ENCODE measurements at regions not wholly inside any gene's neighbourhood (a gene's known extent, or its start where the extent isn't known, plus 50 kb on each side); places are given as distances from the start of the nearest gene placed in this dataset.
"Not testable (repeated sequence)": the region's sequence is repeated elsewhere in the genome, so short reads cannot be mapped to it uniquely, and the experiment has no call there.

DNA sequence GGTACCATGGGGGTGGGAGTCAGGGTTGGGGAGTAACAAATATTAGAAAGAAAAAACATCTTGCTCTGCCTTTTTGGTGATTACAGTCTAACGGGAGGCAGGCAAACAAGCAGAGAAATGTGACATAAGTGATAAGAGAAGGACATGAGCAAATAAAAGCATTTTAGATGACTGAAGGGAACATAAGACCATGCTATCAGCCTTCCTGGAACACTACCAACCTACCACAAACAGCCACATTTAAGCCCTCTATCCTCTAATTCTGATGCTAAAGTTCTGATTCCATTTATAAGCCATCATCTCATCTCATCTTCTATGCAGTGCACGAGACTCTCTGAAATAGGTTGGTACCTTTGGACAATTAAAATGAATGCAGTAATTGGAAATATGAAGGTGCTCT, 243.4 kb upstream of the P2RY1 start:
- TF ChIP-seq, protein P1, sequence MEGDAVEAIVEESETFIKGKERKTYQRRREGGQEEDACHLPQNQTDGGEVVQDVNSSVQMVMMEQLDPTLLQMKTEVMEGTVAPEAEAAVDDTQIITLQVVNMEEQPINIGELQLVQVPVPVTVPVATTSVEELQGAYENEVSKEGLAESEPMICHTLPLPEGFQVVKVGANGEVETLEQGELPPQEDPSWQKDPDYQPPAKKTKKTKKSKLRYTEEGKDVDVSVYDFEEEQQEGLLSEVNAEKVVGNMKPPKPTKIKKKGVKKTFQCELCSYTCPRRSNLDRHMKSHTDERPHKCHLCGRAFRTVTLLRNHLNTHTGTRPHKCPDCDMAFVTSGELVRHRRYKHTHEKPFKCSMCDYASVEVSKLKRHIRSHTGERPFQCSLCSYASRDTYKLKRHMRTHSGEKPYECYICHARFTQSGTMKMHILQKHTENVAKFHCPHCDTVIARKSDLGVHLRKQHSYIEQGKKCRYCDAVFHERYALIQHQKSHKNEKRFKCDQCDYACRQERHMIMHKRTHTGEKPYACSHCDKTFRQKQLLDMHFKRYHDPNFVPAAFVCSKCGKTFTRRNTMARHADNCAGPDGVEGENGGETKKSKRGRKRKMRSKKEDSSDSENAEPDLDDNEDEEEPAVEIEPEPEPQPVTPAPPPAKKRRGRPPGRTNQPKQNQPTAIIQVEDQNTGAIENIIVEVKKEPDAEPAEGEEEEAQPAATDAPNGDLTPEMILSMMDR (IDR thresholded peaks at IDR 0.05; ENCODE audit: low read depth, low read length, missing control alignments): no peak
- Histone ChIP-seq H3K36me3 (replicated peaks) (no peaks in the 10 kb centered on the region), H3K27ac (no peak overlapping the region), H3K4me3 (ENCODE audit: low read depth, low read length) (no peak overlapping the region), H3K27me3 (replicated peaks) (no peaks in the 10 kb centered on the region)
- in situ Hi-C loops (cut with HindIII; ENCODE audit: low pct_ligation_motif_present, low sequenced_read_pairs): no loop called here
- DNase-seq: no peak

DNA sequence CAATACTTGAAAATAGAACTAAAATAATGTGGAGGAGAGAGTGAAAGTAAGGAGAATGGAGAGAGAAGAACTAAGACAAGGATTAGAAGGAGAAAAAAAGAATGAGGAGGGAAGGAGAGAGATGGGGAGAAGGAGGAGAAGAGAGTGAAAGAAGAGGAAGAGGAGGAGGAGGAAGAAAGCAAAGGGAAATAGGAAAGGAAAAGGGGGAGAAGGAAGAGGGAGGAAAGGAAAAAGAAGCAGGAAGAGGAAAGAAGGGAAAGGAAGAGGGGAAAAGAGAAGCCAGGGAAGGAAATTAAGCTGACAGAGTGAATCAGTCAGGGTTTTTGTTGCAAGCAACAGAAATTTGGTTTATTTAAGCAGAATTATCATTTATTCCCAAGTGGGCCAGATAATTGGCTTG, 241.7 kb upstream of the P2RY1 start:
- no peak overlapping the region for H3K27ac ChIP-seq
- TF ChIP-seq, protein P1 (IDR thresholded peaks at IDR 0.05; ENCODE audit: low read depth, low read length, missing control alignments): no peak
- no peaks in the 10 kb centered on the region for H3K36me3 ChIP-seq (replicated peaks)
- H3K4me3 ChIP-seq (ENCODE audit: low read depth, low read length): no peak overlapping the region
- in situ Hi-C loops (cut with HindIII; ENCODE audit: low pct_ligation_motif_present, low sequenced_read_pairs): no loop called here
- DNase-seq: no peak
- H3K27me3 ChIP-seq (replicated peaks): no peaks in the 10 kb centered on the region

DNA sequence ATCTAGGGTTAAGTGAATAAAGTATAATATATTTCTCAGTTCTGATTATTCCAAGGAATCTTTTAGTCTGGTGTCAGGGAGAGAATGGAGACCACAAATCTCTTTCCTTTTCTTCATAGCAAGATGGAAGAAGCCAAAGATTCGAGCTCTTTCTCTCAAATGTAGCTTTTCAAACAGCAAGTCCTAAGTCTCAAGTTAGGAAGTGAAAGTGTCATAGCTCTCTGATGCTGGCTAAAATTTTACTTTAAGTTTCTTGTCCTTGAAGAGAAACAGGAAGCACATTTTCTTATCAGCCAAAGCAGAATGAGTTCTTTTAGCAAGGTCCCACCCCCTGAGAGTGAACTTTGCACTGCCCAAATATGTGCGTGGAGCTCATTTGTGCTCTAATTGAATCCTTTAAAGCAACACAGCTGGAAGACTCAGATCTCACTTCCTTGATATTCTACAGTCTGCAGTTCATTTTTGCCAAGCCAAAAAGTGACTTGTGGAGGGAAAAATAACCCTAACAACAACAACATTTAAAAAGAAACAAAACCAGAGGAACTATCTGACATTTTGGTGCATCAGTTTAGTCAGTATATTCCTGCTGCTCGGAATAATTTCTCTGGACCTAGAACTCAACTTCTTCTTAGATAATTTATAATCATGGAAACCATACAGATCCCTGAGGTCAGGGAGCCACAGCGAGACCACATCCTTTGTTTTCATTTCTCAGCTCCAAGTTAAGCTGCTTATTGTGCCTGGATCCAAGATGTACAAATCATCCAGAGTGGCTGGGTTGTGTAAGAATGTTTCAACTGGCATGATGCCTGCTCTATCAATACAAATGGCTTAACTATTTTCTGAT, 238.7 kb upstream of the P2RY1 start:
- TF ChIP-seq, protein P1 (IDR thresholded peaks at IDR 0.05; ENCODE audit: low read depth, low read length, missing control alignments): no peak
- Histone ChIP-seq H3K4me3 (ENCODE audit: low read depth, low read length) (peak overlapping the region; percentile 26), H3K27ac (peak overlapping the region; percentile 74), H3K36me3 (replicated peaks) (no peaks in the 10 kb centered on the region), H3K27me3 (replicated peaks) (no peaks in the 10 kb centered on the region)
- DNase-seq: peak; percentile 89
- in situ Hi-C loops (cut with HindIII; ENCODE audit: low pct_ligation_motif_present, low sequenced_read_pairs): no loop called here

DNA sequence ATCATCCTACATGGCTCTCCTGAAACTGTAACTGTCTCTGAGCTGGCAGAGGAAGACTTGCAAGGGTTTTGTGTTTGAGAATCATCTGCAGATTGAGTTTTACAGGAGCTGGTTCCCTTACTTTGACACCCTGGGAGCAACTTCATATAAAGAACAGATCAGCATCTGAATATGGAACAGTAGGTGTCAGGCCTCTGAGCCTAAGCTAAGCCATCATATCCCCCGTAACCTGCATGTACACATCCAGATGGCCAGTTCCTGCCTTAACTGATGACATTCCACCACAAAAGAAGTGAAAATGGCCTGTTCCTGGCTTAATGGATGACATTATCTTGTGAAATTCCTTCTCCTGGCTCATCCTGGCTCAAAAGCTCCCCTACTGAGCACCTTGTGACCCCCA, 238.1 kb upstream of the P2RY1 start:
- H3K36me3 ChIP-seq (replicated peaks); H3K4me3 ChIP-seq (ENCODE audit: low read depth, low read length); DNase-seq; H3K27me3 ChIP-seq (replicated peaks); in situ Hi-C loops (cut with HindIII; ENCODE audit: low pct_ligation_motif_present, low sequenced_read_pairs): not testable (repeated sequence)
- peak overlapping the region; percentile 74 for H3K27ac ChIP-seq

DNA sequence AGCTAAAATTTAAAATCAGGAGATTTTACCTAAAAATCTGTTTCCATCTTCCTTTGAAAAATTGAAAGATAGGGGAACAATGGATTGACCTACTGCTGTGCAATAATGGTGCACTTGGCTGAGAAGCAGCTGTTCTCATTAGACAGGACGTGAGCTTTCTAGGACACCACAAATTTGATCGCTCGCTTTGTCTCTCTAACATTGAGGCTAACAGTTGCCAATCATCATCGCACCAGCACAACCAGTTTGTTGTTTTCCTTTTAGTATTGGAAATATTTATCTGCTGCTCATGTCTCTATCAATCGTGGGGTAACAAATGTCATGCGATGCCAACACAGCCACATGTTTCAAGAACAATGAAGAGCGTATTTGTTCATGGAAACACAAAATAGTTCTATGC, 228.8 kb upstream of the P2RY1 start:
- TF ChIP-seq, protein P1 (IDR thresholded peaks at IDR 0.05; ENCODE audit: low read depth, low read length, missing control alignments): no peak
- Histone ChIP-seq H3K4me3 (ENCODE audit: low read depth, low read length) (no peak overlapping the region), H3K36me3 (replicated peaks) (no peaks in the 10 kb centered on the region), H3K27me3 (replicated peaks) (no peaks in the 10 kb centered on the region), H3K27ac (no peak overlapping the region)
- DNase-seq: no peak
- in situ Hi-C loops (cut with HindIII; ENCODE audit: low pct_ligation_motif_present, low sequenced_read_pairs): no loop called here

DNA sequence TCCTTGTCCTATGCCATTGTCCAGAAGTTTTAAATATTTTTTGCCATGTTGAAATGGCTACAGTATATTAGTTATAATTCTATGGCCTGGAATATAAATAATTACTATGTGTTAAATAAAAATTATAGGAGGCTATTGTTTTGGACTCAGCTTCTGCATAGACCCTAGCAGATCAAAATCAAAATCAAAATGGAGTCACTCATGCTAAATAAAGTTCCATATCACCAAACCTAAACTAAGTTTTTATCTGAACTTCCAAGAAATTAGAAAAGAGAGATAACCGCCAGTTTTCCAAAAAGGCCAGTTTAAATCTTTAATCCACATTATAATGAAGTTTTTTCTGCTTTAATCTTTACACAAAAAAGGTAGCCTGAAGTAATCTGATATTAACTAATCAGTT, 227.8 kb upstream of the P2RY1 start:
- Histone ChIP-seq H3K27ac (no peak overlapping the region), H3K27me3 (replicated peaks) (no peaks in the 10 kb centered on the region), H3K36me3 (replicated peaks) (no peaks in the 10 kb centered on the region), H3K4me3 (ENCODE audit: low read depth, low read length) (no peak overlapping the region)
- TF ChIP-seq, protein P1 (IDR thresholded peaks at IDR 0.05; ENCODE audit: low read depth, low read length, missing control alignments): no peak
- in situ Hi-C loops (cut with HindIII; ENCODE audit: low pct_ligation_motif_present, low sequenced_read_pairs): no loop called here
- no peak for DNase-seq

All from brain microvascular endothelial cell (primary cell).